GM21360 (cell line): ENCODE measurements at regions not wholly inside any gene's neighbourhood (a gene's known extent, or its start where the extent isn't known, plus 50 kb on each side); places are given as distances from the start of the nearest gene placed in this dataset.
"Not testable (repeated sequence)": the region's sequence is repeated elsewhere in the genome, so short reads cannot be mapped to it uniquely, and the experiment has no call there.

Experiments
- ATAC-seq: cut with Tn5 transposase; IDR thresholded peaks from one replicate; pipeline ENCODE4 v1.9.1; 2021; ENCODE audit warnings: mild to moderate bottlenecking, moderate library complexity; ENCODE audit not compliant: unreplicated experiment

GRCh38 chrX:102784550-102784949, 64.0 kb downstream of the GPRASP3 start:
- no peak for ATAC-seq

- no peak for ATAC-seq
Measured at GRCh38 chrX:102787283-102787682, 66.7 kb downstream of the GPRASP3 start.

GRCh38 chrX:102808336-102808735, 87.8 kb downstream of the GPRASP3 start:
- no peak for ATAC-seq

- ATAC-seq, result not testable (repeated sequence)
Measured at GRCh38 chrX:102818269-102818668, 97.7 kb downstream of the GPRASP3 start.

- no peak for ATAC-seq
Measured at GRCh38 chrX:102832661-102833060, 104.4 kb upstream of the RAB40AL start.

- ATAC-seq, result no peak
Measured at GRCh38 chrX:102833136-102833535, 103.9 kb upstream of the RAB40AL start.

- peak; percentile 59 for ATAC-seq
Measured at GRCh38 chrX:102835504-102836146, 101.4 kb upstream of the RAB40AL start.

GRCh38 chrX:102837847-102838246, 99.2 kb upstream of the RAB40AL start:
- ATAC-seq, result no peak

GRCh38 chrX:102840871-102841705, 96.0 kb upstream of the RAB40AL start:
- no peak for ATAC-seq

GRCh38 chrX:102841706-102842003, 95.4 kb upstream of the RAB40AL start:
- ATAC-seq, result no peak

GRCh38 chrX:102845020-102845419, 92.1 kb upstream of the RAB40AL start:
- no peak for ATAC-seq

- no peak for ATAC-seq
Measured at GRCh38 chrX:102846544-102847236, 90.4 kb upstream of the RAB40AL start.

GRCh38 chrX:102847362-102847761, 89.7 kb upstream of the RAB40AL start:
- ATAC-seq, result no peak

- ATAC-seq, result no peak
Measured at GRCh38 chrX:102849396-102849795, 87.7 kb upstream of the RAB40AL start.

GRCh38 chrX:102858826-102859549, 78.1 kb upstream of the RAB40AL start:
- ATAC-seq, result not testable (repeated sequence)

- ATAC-seq, result no peak
Measured at GRCh38 chrX:102859550-102859871, 77.6 kb upstream of the RAB40AL start.

- no peak for ATAC-seq
Measured at GRCh38 chrX:102860235-102860634, 76.8 kb upstream of the RAB40AL start.

- peak; percentile 97 for ATAC-seq
Measured at GRCh38 chrX:102863735-102864134, 73.3 kb upstream of the RAB40AL start.

- ATAC-seq, result no peak
Measured at GRCh38 chrX:102866981-102867656, 70.0 kb upstream of the RAB40AL start.

GRCh38 chrX:102883491-102883890, 53.6 kb upstream of the RAB40AL start:
- ATAC-seq, result no peak
